T47D (cell line): ENCODE measurements at regions not wholly inside any gene's neighbourhood (a gene's known extent, or its start where the extent isn't known, plus 50 kb on each side); places are given as distances from the start of the nearest gene placed in this dataset.
"Not testable (repeated sequence)": the region's sequence is repeated elsewhere in the genome, so short reads cannot be mapped to it uniquely, and the experiment has no call there.

Experiments
- DNase-seq, 2 experiments: peaks; one replicate each; pipeline versions ENCODE4 v3.0.0 to v3.0.0-alpha.2; 2011 to 2012; ENCODE audit warnings: low read depth in 1 of 2, low spot score in 1 of 2
- JUND ChIP-seq: IDR thresholded peaks from 2 replicates; pipeline ENCODE4 v1.6.1; 2012; ENCODE audit warnings: low read depth
- in situ Hi-C: cut with HindIII; loops from 2 replicates; pipeline ENCODE4 v1.10.0; 2016; ENCODE audit warnings: low sequenced_read_pairs, low pct_unique_long_range_greater_than_20kb

- in situ Hi-C loops = no loop called here
- DNase-seq = no peak
- no peak for TF ChIP-seq JUND
These were observed 69.7 kb upstream of the WASF3 start for GRCh38 chr13:26487781-26488180.

GRCh38 chr13:26488236-26489003, 69.1 kb upstream of the WASF3 start:
- no peak for DNase-seq
- TF ChIP-seq JUND = no peak
- in situ Hi-C loops = no loop called here

GRCh38 chr13:26492301-26492700, 65.2 kb upstream of the WASF3 start:
- DNase-seq, in situ Hi-C loops: not testable (repeated sequence)

- no peak for DNase-seq
- TF ChIP-seq JUND = no peak
- in situ Hi-C loops = no loop called here
These were observed 62.8 kb upstream of the WASF3 start for GRCh38 chr13:26494571-26495195.

GRCh38 chr13:26495750-26496149, 61.7 kb upstream of the WASF3 start:
- DNase-seq = no peak
- TF ChIP-seq JUND = no peak
- in situ Hi-C loops = no loop called here

GRCh38 chr13:26497968-26498511, 59.4 kb upstream of the WASF3 start:
- in situ Hi-C loops = no loop called here
- DNase-seq = no peak
- no peak for TF ChIP-seq JUND

- in situ Hi-C loops = no loop called here
- DNase-seq = peak; percentile 23 to 68
These were observed 58.6 kb upstream of the WASF3 start for GRCh38 chr13:26498656-26499601.

GRCh38 chr13:26500618-26501320, 56.7 kb upstream of the WASF3 start:
- no peak for TF ChIP-seq JUND
- no peak for DNase-seq
- in situ Hi-C loops = no loop called here

More at GRCh38 chr13:26498656-26499601, 58.6 kb upstream of the WASF3 start:
- no peak for TF ChIP-seq JUND

- DNase-seq = no peak
- in situ Hi-C loops = no loop called here
- no peak for TF ChIP-seq JUND
These were observed 55.8 kb upstream of the WASF3 start for GRCh38 chr13:26501641-26502040.

- in situ Hi-C loops = no loop called here
- no peak for TF ChIP-seq JUND
- no peak for DNase-seq
These were observed 54.7 kb upstream of the WASF3 start for GRCh38 chr13:26502826-26503225.

GRCh38 chr13:26503826-26504594, 53.5 kb upstream of the WASF3 start:
- in situ Hi-C loops = no loop called here
- TF ChIP-seq JUND = no peak
- DNase-seq = no peak
